ENCODE measurements at regions not wholly inside any gene's neighbourhood (a gene's known extent, or its start where the extent isn't known, plus 50 kb on each side); places are given as distances from the start of the nearest gene placed in this dataset.

- TF ChIP-seq CTCF (conservative IDR thresholded peaks at IDR 0.05) (no peak), EZH2 (IDR thresholded peaks at IDR 0.05; ENCODE audit: low read depth) (no peak)
Measured at GRCh38 chr4:30281986-30282385, 438.2 kb upstream of the PCDH7 start.
